H9 (cell line): ENCODE measurements at regions not wholly inside any gene's neighbourhood (a gene's known extent, or its start where the extent isn't known, plus 50 kb on each side); places are given as distances from the start of the nearest gene placed in this dataset.

Experiments
- DNase-seq: peaks from one replicate; pipeline ENCODE4 v3.0.0-alpha.2; 2017
- H2AFZ ChIP-seq: one replicate; pipeline ENCODE4 v1.6.1; 2013; ENCODE audit warnings: mild to moderate bottlenecking, low read length, control low read depth, moderate library complexity
- H2AK5ac ChIP-seq: 2 replicates; pipeline ENCODE4 v1.6.1; 2013; ENCODE audit warnings: low read length, control low read depth, mixed read lengths; ENCODE audit not compliant: insufficient read length
- H2BK120ac ChIP-seq: one replicate; pipeline ENCODE4 v1.6.1; 2013; ENCODE audit warnings: low read depth, mild to moderate bottlenecking, low read length, control low read depth, inconsistent platforms; ENCODE audit not compliant: poor library complexity, severe bottlenecking
- H2BK12ac ChIP-seq: 2 replicates; pipeline ENCODE4 v1.6.1; 2013; ENCODE audit warnings: low read length, control low read depth, mixed read lengths, low read depth; ENCODE audit not compliant: insufficient read length
- H2BK15ac ChIP-seq: 2 replicates; pipeline ENCODE4 v1.6.1; 2013; ENCODE audit warnings: low read depth, low read length, control low read depth
- H2BK20ac ChIP-seq: one replicate; pipeline ENCODE4 v1.6.1; 2013; ENCODE audit warnings: low read depth, mild to moderate bottlenecking, low read length, control low read depth, inconsistent platforms; ENCODE audit not compliant: poor library complexity, severe bottlenecking
- H2BK5ac ChIP-seq: 2 replicates; pipeline ENCODE4 v1.6.1; 2013; ENCODE audit warnings: low read length, control low read depth, mixed read lengths; ENCODE audit not compliant: insufficient read length
- H3K14ac ChIP-seq: 2 replicates; pipeline ENCODE4 v1.6.1; 2013; ENCODE audit warnings: low read length, control low read depth; ENCODE audit not compliant: insufficient read depth
- H3K18ac ChIP-seq: 2 replicates; pipeline ENCODE4 v1.6.1; 2013; ENCODE audit warnings: low read depth, mild to moderate bottlenecking, mixed read lengths, low read length, control low read depth; ENCODE audit not compliant: insufficient read length
- H3K23ac ChIP-seq: 2 replicates; pipeline ENCODE4 v1.6.1; 2013; ENCODE audit warnings: low read length, control low read depth, mixed read lengths, low read depth; ENCODE audit not compliant: insufficient read length
- H3K23me2 ChIP-seq: 2 replicates; pipeline ENCODE4 v1.6.1; 2013; ENCODE audit warnings: low read depth, mild to moderate bottlenecking, mixed read lengths, low read length, control low read depth; ENCODE audit not compliant: insufficient read length, poor library complexity, severe bottlenecking
- H3K27ac ChIP-seq: 2 replicates; pipeline ENCODE4 v1.5.1; 2013; ENCODE audit warnings: low read length, control low read depth, mixed read lengths, low read depth; ENCODE audit not compliant: insufficient read length
- H3K27me3 ChIP-seq: 2 replicates; pipeline ENCODE4 v1.6.1; 2013; ENCODE audit warnings: low read length, control low read depth, inconsistent platforms; ENCODE audit not compliant: insufficient read depth
- H3K4ac ChIP-seq: 2 replicates; pipeline ENCODE4 v1.6.1; 2013; ENCODE audit warnings: low read depth, mild to moderate bottlenecking, control low read depth, inconsistent platforms, low read length, moderate library complexity
- H3K4me1 ChIP-seq: 2 replicates; pipeline ENCODE4 v1.6.1; 2013; ENCODE audit warnings: low read length, control low read depth, inconsistent platforms; ENCODE audit not compliant: insufficient read depth
- H3K4me2 ChIP-seq: 2 replicates; pipeline ENCODE4 v1.6.1; 2013; ENCODE audit warnings: low read length, control low read depth, mixed read lengths; ENCODE audit not compliant: insufficient read length, insufficient read depth
- H3K56ac ChIP-seq: 2 replicates; pipeline ENCODE4 v1.6.1; 2013; ENCODE audit warnings: low read depth, mild to moderate bottlenecking, mixed read lengths, low read length, control low read depth; ENCODE audit not compliant: insufficient read length
- H3K79me1 ChIP-seq: 2 replicates; pipeline ENCODE4 v1.6.1; 2013; ENCODE audit warnings: low read depth, mild to moderate bottlenecking, moderate library complexity, low read length, control low read depth, inconsistent platforms; ENCODE audit not compliant: insufficient read depth, poor library complexity, severe bottlenecking
- H3K79me2 ChIP-seq: 2 replicates; pipeline ENCODE4 v1.6.1; 2013; ENCODE audit warnings: low read length, control low read depth, inconsistent platforms; ENCODE audit not compliant: insufficient read depth
- H3K9ac ChIP-seq: 2 replicates; pipeline ENCODE4 v1.6.1; 2013; ENCODE audit warnings: low read length, control low read depth, mixed read lengths; ENCODE audit not compliant: insufficient read length; ENCODE audit errors: extremely low read depth
- H3K9me3 ChIP-seq: one replicate; pipeline ENCODE4 v1.6.1; 2013; ENCODE audit warnings: low read depth, low read length, inconsistent platforms; ENCODE audit not compliant: control insufficient read depth
- H3T11ph ChIP-seq: one replicate; pipeline ENCODE4 v1.6.1; 2013; ENCODE audit warnings: mild to moderate bottlenecking, low read length, control low read depth, inconsistent platforms
- H4K20me1 ChIP-seq: one replicate; pipeline ENCODE4 v1.6.1; 2013; ENCODE audit not compliant: control insufficient read depth, insufficient read length, insufficient read depth
- H4K5ac ChIP-seq: 2 replicates; pipeline ENCODE4 v1.6.1; 2013; ENCODE audit warnings: low read depth, mild to moderate bottlenecking, mixed read lengths, low read length, control low read depth; ENCODE audit not compliant: insufficient read length
- H4K8ac ChIP-seq: replicated peaks from 2 replicates; pipeline ENCODE4 v1.6.1; 2013; ENCODE audit warnings: low read length, control low read depth, mixed read lengths, low read depth; ENCODE audit not compliant: insufficient read length
- H4K91ac ChIP-seq: 2 replicates; pipeline ENCODE4 v1.6.1; 2013; ENCODE audit warnings: low read depth, mild to moderate bottlenecking, moderate library complexity, mixed read lengths, low read length, control low read depth; ENCODE audit not compliant: insufficient read length
- H3K27ac Mint-ChIP-seq, 3 experiments: 2 replicates in 2 of 3; 3 replicates in 1 of 3; pipeline ENCODE4 v1.8.0; 2020 to 2021; ENCODE audit warnings: mixed read lengths in 3 of 3, mild to moderate bottlenecking in 1 of 3, moderate library complexity in 1 of 3
- H3K27me3 Mint-ChIP-seq: 2 replicates; pipeline ENCODE4 v1.8.0; 2021; ENCODE audit warnings: low read depth, mild to moderate bottlenecking, moderate library complexity, mixed read lengths
- H3K36me3 Mint-ChIP-seq, 3 experiments: 2 replicates in 2 of 3; 3 replicates in 1 of 3; pipeline ENCODE4 v1.8.0; 2020 to 2021; ENCODE audit warnings: low read depth in 3 of 3, mixed read lengths in 3 of 3; ENCODE audit not compliant: insufficient read depth in 1 of 3
- H3K4me1 Mint-ChIP-seq, 2 experiments: 2 replicates each; pipeline ENCODE4 v1.8.0; 2020; ENCODE audit warnings: mixed read lengths in 2 of 2
- H3K4me3 Mint-ChIP-seq, 2 experiments: 2 replicates in 1 of 2; 3 replicates in 1 of 2; pipeline ENCODE4 v1.8.0; 2020 to 2021; ENCODE audit warnings: mild to moderate bottlenecking in 2 of 2, mixed read lengths in 2 of 2, moderate library complexity in 1 of 2
- H3K9me3 Mint-ChIP-seq, 2 experiments: 2 replicates in 1 of 2; 3 replicates in 1 of 2; pipeline ENCODE4 v1.8.0; 2020; ENCODE audit warnings: mild to moderate bottlenecking in 2 of 2, mixed read lengths in 2 of 2, moderate library complexity in 1 of 2
- TF ChIP-seq, protein P1 (sequence below): fragments of 200-600 bp; sonication (generic); conservative IDR thresholded peaks from 3 replicates; pipeline ENCODE4 v1.8.0; 2021; ENCODE audit warnings: antibody characterized with exemption, mild to moderate bottlenecking

DNA sequence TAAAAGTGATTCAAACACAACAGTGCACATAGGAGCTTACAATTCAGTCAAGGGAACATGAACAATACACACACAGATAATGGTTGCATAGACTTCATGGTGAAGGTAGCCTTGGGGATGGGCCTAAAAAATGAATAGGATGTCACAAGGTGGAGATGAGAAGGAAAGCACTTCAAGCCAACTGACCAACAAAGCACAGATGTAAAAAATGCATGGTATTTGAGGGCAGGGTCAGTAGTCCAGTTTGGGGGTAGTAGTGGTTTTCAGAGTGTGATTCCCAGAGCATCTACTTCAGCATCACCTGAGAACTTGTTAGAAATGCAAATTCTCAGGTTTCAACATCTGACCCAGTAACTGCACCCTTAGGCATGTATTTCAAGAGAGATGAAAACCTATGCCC lies 88.9 kb downstream of the PERP start:
- no peak overlapping the region for H3K4me3 Mint-ChIP-seq
- Histone ChIP-seq H3K27ac (no peak overlapping the region), H3K9ac (no peak overlapping the region), H3T11ph (no peak overlapping the region), H4K20me1 (no peaks in the 10 kb centered on the region), H3K4me2 (no peak overlapping the region), H3K23ac (no peak overlapping the region), H4K5ac (no peak overlapping the region), H2BK15ac (no peak overlapping the region), H3K79me1 (no peaks in the 10 kb centered on the region), H3K4me1 (no peaks in the 10 kb centered on the region), H3K23me2 (no peaks in the 10 kb centered on the region), H4K8ac (no peak overlapping the region), H3K56ac (no peak overlapping the region), H3K18ac (no peak overlapping the region), H3K27me3 (no peaks in the 10 kb centered on the region), H2BK120ac (no peak overlapping the region), H2AFZ (no peak overlapping the region), H3K9me3 (no peaks in the 10 kb centered on the region), H4K91ac (no peak overlapping the region), H3K4ac (no peak overlapping the region), H3K79me2 (no peaks in the 10 kb centered on the region), H2BK12ac (no peak overlapping the region), H3K14ac (no peak overlapping the region), H2AK5ac (no peak overlapping the region), H2BK20ac (no peak overlapping the region), H2BK5ac (no peak overlapping the region)
- TF ChIP-seq, protein P1, sequence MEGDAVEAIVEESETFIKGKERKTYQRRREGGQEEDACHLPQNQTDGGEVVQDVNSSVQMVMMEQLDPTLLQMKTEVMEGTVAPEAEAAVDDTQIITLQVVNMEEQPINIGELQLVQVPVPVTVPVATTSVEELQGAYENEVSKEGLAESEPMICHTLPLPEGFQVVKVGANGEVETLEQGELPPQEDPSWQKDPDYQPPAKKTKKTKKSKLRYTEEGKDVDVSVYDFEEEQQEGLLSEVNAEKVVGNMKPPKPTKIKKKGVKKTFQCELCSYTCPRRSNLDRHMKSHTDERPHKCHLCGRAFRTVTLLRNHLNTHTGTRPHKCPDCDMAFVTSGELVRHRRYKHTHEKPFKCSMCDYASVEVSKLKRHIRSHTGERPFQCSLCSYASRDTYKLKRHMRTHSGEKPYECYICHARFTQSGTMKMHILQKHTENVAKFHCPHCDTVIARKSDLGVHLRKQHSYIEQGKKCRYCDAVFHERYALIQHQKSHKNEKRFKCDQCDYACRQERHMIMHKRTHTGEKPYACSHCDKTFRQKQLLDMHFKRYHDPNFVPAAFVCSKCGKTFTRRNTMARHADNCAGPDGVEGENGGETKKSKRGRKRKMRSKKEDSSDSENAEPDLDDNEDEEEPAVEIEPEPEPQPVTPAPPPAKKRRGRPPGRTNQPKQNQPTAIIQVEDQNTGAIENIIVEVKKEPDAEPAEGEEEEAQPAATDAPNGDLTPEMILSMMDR = no peak
- H3K27me3 Mint-ChIP-seq = peaks cover 2% of the 10 kb centered on the region; the same call in 1 of the 2 replicates
- H3K4me1 Mint-ChIP-seq = peaks cover 4 to 5% of the 10 kb centered on the region in 2 experiments; a peak in 3 of 4 replicates
- H3K27ac Mint-ChIP-seq = no peak overlapping the region
- no peak for DNase-seq
- no peaks in the 10 kb centered on the region for H3K36me3 Mint-ChIP-seq
- no peaks in the 10 kb centered on the region; a peak in 1 of 5 replicates for H3K9me3 Mint-ChIP-seq
